ENCODE measurements at regions not wholly inside any gene's neighbourhood (a gene's known extent, or its start where the extent isn't known, plus 50 kb on each side); places are given as distances from the start of the nearest gene placed in this dataset.

- Histone ChIP-seq H3K4me1 (ENCODE audit: insufficient read depth) (no peaks in the 10 kb centered on the region), H3K27me3 (no peaks in the 10 kb centered on the region), H3K36me3 (no peaks in the 10 kb centered on the region), H3K9me3 (no peaks in the 10 kb centered on the region), H3K4me3 (no peak overlapping the region), H3K27ac (no peak overlapping the region)
- WGBS, 3 donors, result 70 to 91% (median 70%) methylated on average over 2 of the region's 2 CpGs
- TF ChIP-seq POLR2A (IDR thresholded peaks at IDR 0.05) (no peak), EP300 (IDR thresholded peaks at IDR 0.05) (no peak), CTCF (IDR thresholded peaks at IDR 0.05) (no peak)
- DNase-seq, result no peak
- intact Hi-C loops (cut with DNase I), result loop anchor here in 1 of 4 donors (10.0 kb wide), 2 partner anchors 81 to 151 kb away; no protein-coding TSS in a partner anchor
Observed at GRCh38 chr3:30195352-30195751, 411.0 kb upstream of the TGFBR2 start.

DNA sequence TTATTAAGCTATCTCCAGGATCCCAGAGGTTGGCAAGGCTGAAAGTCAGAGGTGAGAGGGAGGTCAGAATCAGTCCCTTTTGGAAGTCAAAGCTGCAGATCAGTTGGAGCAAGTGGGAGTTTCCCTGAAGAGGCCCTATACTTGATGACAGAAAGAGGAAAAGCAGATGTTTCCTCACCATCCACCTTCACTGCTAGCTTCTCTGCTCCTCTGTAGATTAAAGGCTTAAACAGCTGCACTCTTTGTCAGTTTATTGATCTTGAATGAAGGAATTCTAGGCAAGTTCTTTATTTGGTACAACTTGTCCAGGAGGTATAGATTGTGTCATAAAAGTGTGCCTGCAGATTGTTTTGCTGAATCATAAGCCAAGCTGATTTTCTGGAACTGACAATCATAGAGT is 408.2 kb upstream of the TGFBR2 start:
- H3K27ac ChIP-seq, result no peak overlapping the region
- no peaks in the 10 kb centered on the region for H3K4me1 ChIP-seq (ENCODE audit: insufficient read depth)
- H3K36me3 ChIP-seq, result no peaks in the 10 kb centered on the region
- TF ChIP-seq CTCF (IDR thresholded peaks at IDR 0.05) (no peak), EP300 (IDR thresholded peaks at IDR 0.05) (no peak), POLR2A (IDR thresholded peaks at IDR 0.05) (no peak)
- DNase-seq, result no peak
- H3K27me3 ChIP-seq, result no peaks in the 10 kb centered on the region
- intact Hi-C loops (cut with DNase I), result loop anchor here in 1 of 4 donors (10.0 kb wide), 2 partner anchors 83 to 153 kb away; no protein-coding TSS in a partner anchor
- H3K4me3 ChIP-seq, result no peak overlapping the region
- no peaks in the 10 kb centered on the region for H3K9me3 ChIP-seq

DNA sequence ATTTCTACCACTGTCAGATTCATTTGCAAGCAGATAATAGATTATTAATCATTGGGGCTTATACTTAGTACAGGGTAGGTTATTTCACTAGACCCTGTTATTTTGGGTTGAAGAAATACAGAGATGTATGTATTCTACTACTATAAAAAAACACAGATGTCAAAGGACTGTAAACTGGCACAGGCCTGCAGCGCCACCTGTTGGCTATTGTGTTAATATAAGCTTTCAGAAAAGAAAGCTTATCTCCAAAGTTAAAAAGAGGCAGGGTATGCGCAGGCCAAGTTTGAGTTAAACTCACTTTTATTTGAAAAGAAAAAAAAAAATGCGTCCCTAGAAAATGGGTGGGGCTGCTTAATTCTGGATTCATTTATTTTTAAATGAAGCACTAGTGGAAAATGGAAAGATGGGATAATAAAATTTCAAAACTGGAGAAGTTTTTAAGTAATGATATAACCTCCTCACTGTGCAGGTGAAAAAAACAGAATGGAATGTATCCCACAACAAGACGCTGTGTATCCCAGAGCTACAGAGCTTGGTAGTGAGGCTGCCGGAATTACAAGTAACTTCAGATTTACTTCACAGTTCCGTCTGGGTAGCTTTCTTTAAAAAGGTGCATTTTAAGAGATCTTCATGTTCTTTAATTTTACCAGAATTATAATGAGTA is 407.2 kb upstream of the TGFBR2 start:
- DNase-seq, result peak; percentile 35 to 76 (median 72)

DNA sequence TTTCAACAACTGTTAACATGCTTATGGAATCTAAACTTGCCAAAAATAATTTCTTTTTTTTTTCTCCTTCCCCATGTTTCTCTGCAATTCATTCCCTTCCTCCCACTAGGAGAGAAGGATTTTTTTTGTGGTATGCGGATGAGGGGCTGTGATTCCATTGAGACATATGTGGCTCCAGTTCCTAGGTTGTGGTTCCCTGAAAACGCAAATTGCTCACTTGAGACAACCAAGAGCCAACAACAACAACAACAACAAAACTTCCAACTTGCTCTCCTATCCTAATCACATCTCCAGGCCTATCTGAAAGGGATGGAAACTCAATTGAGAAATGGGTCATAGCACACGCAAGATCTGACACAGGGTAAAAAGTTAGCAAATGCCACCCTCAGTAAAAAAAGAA is 406.5 kb upstream of the TGFBR2 start:
- no peak overlapping the region for H3K27ac ChIP-seq
- DNase-seq, result no peak
- 81 to 91% (median 83%) methylated on average over 3 of the region's 3 CpGs for WGBS, 3 donors
- no peaks in the 10 kb centered on the region for H3K4me1 ChIP-seq (ENCODE audit: insufficient read depth)
- no peaks in the 10 kb centered on the region for H3K27me3 ChIP-seq
- H3K9me3 ChIP-seq, result no peaks in the 10 kb centered on the region
- H3K36me3 ChIP-seq, result no peaks in the 10 kb centered on the region
- no peak for TF ChIP-seq EP300 (IDR thresholded peaks at IDR 0.05)
- TF ChIP-seq POLR2A (IDR thresholded peaks at IDR 0.05), result no peak
- TF ChIP-seq CTCF (IDR thresholded peaks at IDR 0.05), result no peak
- intact Hi-C loops (cut with DNase I), result loop anchor here in 2 of 4 donors (10.0 kb wide), 3 partner anchors 85 to 495 kb away; no protein-coding TSS in a partner anchor
- H3K4me3 ChIP-seq, result no peak overlapping the region

More for the DNA sequence above, 407.2 kb upstream of the TGFBR2 start:
- WGBS, 3 donors, result 26 to 39% (median 33%) methylated on average over 6 of the region's 6 CpGs
- Histone ChIP-seq H3K4me3 (no peak overlapping the region), H3K27me3 (no peaks in the 10 kb centered on the region), H3K27ac (no peak overlapping the region), H3K4me1 (ENCODE audit: insufficient read depth) (no peaks in the 10 kb centered on the region), H3K9me3 (no peaks in the 10 kb centered on the region), H3K36me3 (no peaks in the 10 kb centered on the region)
- intact Hi-C loops (cut with DNase I), result loop anchor here in 1 of 4 donors (10.0 kb wide), 2 partner anchors 84 to 154 kb away; no protein-coding TSS in a partner anchor
- no peak for TF ChIP-seq EP300 (IDR thresholded peaks at IDR 0.05)
- peak; percentile 59 to 79 (median 65) for TF ChIP-seq CTCF (IDR thresholded peaks at IDR 0.05)
